GM18517 (cell line): ENCODE measurements at regions not wholly inside any gene's neighbourhood (a gene's known extent, or its start where the extent isn't known, plus 50 kb on each side); places are given as distances from the start of the nearest gene placed in this dataset.
"Not testable (repeated sequence)": the region's sequence is repeated elsewhere in the genome, so short reads cannot be mapped to it uniquely, and the experiment has no call there.

Experiments used
- ATAC-seq: cut with Tn5 transposase; IDR thresholded peaks from one replicate; pipeline ENCODE4 v1.9.1; 2021; ENCODE audit warnings: mild to moderate bottlenecking, moderate library complexity; ENCODE audit not compliant: unreplicated experiment

DNA sequence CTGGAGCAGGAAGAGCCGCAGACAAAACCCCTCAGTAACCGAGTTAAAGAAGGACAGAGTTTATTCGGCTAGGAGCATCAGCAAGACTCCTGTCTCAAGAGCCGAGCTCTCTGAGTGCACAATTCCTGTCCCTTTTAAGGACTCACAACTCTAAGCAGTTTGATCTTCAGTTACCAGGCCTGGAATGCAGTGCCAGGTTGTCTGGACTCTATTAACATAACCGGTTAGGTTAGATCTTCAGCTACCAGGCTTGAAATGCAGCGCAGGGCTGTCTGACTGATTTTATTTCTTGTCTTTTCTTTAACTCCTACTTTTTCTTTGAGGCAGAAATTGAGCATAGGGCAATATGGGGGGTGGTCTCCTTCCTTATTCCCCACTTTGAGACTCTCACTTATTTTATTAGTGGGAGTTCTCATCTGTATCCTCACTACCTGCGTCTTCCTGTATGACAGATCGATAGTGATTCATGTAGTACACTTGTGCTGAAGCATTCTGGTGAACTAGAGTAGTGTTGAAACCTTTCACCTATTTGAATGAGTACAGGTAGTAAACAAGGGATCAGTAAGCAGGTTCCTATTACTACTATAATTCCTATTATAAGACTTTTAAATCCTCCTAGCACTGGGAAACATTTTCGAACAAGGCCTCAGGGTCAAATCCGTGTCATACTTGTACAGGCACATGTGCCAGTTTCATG, 325.0 kb downstream of the CGGBP1 start:
- ATAC-seq, result no peak

DNA sequence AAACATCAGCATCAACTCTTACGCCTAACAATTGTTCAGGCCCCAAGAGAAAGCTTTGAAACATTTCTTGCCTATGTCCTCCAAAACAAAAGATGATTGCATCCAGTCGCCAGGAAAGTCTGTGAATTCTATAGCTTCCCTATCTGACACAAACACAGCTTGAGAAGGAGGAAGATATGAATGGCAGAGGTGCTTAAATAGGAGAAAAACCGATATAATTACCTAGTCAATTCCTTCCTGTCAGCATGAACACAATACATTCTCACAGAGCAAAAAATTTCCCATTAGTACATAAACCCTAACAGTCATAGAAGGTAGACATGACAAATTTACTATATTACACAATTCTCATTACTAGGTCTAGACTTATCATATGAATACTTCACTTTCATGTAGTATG, 326.5 kb downstream of the CGGBP1 start:
- no peak for ATAC-seq

DNA sequence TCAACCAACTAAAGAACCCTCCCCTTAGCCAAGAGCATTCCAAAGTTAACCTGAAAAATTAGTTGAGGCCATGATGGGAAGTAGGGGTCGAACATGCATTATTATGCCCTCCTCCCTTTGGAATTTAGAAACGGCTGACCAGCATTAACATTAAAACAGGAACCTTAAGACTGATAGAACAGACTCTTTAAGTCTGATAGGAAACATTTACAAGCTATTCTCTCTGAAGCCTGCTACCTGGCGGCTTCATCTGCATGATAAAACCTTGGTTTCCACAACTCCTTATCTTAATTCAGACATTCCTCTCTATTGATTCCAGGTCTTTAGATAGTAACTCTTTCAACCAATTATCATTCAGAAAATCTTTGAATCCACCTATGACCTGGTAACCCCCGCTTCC, 331.0 kb downstream of the CGGBP1 start:
- ATAC-seq, result no peak

DNA sequence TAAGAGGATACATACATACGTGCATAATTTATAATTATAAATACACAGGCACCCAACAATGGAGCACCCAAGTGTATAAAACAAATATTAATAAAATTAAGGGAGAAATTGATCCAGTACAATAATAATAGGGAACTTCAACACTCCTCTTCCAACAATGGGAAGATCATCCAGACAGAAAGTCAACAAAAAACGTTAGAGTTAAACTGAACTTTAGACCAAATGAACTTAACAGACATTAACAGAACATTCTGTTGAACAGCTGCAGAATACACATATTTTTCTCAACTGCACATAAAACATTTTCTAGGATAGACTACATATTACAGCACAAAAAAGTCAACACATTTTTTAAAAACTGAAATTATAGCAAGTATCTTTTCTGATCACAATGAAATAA, 339.7 kb downstream of the CGGBP1 start:
- ATAC-seq, result no peak

DNA sequence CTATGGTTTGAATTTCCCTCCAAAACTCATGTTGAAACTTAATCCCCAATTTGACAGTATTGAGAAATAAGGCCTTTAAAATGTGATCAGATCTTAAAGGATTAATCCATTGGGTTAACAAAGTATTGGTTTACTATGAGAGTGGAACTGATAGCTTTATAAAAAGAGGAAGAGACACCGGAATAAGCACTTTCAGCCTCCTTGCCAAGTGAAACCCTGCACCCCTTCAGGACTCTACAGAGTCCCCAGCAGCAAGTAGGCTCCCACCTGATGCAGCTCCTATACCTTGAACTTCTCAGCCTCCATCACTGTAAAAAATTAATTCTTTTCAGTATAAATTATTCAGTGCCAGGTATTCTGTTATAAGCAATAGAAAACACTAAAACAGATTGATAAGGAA, 348.3 kb downstream of the CGGBP1 start:
- no peak for ATAC-seq

- no peak for ATAC-seq
Observed at GRCh38 chr3:87710028-87710427, 348.8 kb downstream of the CGGBP1 start.

- no peak for ATAC-seq
Observed at GRCh38 chr3:87706176-87706575, 352.6 kb downstream of the CGGBP1 start.

- no peak for ATAC-seq
Observed at GRCh38 chr3:87702600-87702999, 356.2 kb downstream of the CGGBP1 start.

GRCh38 chr3:87696124-87697013, 362.4 kb downstream of the CGGBP1 start:
- ATAC-seq, result no peak

GRCh38 chr3:87694678-87695077, 364.1 kb downstream of the CGGBP1 start:
- no peak for ATAC-seq

DNA sequence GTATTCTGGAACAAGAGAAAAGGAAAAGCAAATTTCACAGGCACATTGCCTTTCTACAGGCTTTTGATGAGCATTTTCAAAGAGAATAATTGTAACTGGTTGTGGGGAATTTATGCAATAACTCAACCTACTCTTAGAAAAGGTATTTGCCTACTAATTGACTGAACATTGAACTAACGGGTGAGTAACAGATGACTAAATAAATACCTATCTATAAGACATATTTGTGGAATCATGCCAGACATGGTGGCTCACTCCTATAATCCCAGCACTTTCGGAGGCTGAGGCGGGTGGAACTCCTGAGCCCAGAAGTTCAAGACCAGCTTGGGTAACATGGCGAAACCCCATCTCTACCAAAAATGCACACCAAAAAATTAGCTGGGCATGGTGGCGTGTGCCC, 367.7 kb downstream of the CGGBP1 start:
- ATAC-seq, result no peak

- ATAC-seq, result not testable (repeated sequence)
Observed at GRCh38 chr3:87678984-87679660, 379.7 kb downstream of the CGGBP1 start.

GRCh38 chr3:87674397-87675161, 384.2 kb downstream of the CGGBP1 start:
- peak; percentile 100 for ATAC-seq

DNA sequence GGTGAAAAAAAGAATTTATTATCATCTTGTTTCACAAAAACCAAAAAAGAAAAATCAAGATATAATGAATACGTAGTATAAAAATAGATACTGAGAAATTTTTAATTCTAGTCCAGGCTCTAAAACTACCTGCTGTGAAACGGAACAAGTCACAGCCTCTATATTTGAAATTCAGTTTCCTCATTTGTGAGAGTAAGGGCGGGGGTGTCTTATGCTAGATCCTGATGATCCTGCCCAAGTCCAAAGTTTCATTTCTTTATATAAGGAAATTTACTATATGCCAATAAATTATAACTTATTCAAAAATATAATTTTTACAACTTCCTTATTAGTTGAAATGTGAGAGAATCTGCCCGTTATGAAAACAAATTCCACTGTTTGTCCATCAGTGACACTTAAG, 385.7 kb downstream of the CGGBP1 start:
- ATAC-seq, result no peak

DNA sequence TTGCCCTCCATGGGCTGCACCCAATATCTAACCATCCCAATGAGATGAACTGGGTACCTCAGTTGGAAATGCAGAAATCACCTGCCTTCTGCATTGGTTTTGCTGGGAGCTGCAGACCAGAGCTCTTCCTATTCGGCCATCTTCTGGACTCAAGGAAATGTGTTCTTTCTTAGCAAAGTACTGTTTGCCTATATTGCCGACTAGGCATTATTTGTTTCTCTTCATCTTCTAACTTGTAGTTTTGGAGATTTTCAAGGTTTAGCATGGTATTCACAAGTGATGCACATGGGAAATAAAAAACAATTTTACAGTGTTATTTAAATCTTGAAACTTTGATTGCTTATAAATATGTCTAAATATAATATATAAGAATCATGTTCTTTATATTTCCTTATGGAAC, 377.8 kb upstream of the POU1F1 start:
- no peak for ATAC-seq

DNA sequence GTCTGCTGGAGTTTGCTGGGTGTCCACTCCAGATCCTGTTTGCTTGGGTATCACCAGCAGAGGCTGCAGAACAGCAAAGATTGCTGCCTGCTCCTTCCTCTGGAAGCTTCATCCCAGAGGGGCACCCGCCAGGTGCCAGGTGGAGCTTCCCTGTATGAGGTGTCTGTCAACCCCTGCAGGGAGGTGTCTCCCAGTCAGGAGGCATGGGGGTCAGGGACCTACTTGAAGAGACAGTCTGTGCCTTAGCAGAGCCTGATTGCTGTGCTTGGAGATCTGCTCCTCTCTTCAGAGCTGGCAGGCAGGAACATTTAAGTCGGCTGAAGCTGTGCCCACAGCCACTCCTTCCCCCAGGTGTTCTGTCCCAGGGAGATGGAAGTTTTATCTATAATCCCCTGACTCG, 376.8 kb upstream of the POU1F1 start:
- not testable (repeated sequence) for ATAC-seq

- no peak for ATAC-seq
Observed at GRCh38 chr3:87634426-87634825, 358.0 kb upstream of the POU1F1 start.

DNA sequence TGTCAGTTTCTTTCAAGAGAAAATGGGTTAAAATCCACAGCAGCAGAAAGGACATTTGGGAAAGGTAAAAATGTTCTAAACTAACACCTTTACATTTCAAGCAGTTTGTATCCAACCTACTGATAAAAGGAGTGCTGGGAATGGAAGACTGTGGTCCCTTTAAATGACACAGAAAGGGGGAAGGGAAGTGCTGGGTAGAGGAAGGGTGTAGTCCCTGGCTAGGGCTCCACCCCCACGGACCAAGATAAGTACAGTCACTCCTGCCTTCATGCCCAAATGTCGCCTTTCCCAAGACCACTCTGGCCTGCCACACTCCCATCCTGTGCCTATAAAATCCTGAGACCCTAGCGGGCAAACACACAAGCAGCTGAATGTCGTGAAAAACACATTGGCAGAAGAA, 350.9 kb upstream of the POU1F1 start:
- ATAC-seq, result no peak

- ATAC-seq, result no peak
Observed at GRCh38 chr3:87626546-87626945, 350.2 kb upstream of the POU1F1 start.

DNA sequence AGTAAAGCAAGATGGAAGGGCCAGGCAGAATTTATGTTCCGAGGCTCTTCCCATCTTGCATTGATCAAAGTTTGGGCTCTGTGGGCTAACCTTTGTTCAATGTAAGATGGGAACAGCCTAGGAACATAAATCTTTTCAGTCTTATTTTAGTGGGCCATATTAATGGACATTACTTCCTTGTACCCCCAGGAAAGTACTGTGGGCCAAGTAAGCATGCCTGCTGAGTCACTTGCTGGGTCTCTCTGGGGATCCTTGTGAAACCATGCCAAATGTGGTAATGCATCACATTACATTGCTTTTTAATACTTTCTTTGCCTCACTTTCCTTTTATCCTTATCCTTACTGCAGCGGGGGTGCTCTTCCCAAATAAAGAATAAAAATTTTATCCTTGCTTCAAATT, 349.5 kb upstream of the POU1F1 start:
- no peak for ATAC-seq

DNA sequence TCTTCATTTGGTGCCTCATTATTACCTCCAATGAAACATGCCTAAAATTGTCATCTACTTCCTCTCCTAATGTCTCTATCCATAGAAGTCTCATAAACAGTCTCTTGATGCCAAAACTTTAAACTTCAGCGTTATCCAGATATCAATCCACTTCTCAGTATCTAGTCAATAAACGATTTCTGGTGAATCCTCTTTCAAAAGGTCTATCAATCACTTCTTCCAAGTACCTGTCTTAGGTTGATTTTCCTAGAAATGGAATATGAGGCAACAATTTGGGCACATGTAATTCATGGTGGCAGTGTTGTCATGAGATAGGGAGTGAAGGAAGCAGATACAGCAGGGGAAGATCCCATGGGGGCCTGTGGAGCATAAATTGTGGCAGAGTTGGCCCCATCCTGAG, 348.5 kb upstream of the POU1F1 start:
- no peak for ATAC-seq
